ENCODE measurements at regions not wholly inside any gene's neighbourhood (a gene's known extent, or its start where the extent isn't known, plus 50 kb on each side); places are given as distances from the start of the nearest gene placed in this dataset.
"Not testable (repeated sequence)": the region's sequence is repeated elsewhere in the genome, so short reads cannot be mapped to it uniquely, and the experiment has no call there.

- Mint-ChIP-seq H3K4me1 (peaks cover 26% of the 10 kb centered on the region), H3K4me3 (no peak overlapping the region), H3K36me3 (ENCODE audit: low read depth) (no peaks in the 10 kb centered on the region), H3K9me3 (peaks cover 53% of the 10 kb centered on the region), H3K27me3 (ENCODE audit: insufficient read depth) (no peaks in the 10 kb centered on the region), H3K27ac (no peak overlapping the region)
- DNase-seq = no peak
- no peak overlapping the region for H3K4me3 ChIP-seq (ENCODE audit: low read length)
- WGBS, 2 experiments (ENCODE audit: insufficient coverage in 1 of 2, insufficient read length in 1 of 2) = 83% methylated on average over 3 of the region's 3 CpGs; no CpG with 5 or more reads in 1 of the 2 experiments
- no peaks in the 10 kb centered on the region for H3K27me3 ChIP-seq (ENCODE audit: control insufficient read depth, insufficient read depth, low read length, poor library complexity, severe bottlenecking)
- no peak overlapping the region for H3K27ac ChIP-seq (ENCODE audit: low read depth, low read length)
- no peaks in the 10 kb centered on the region for H3K36me3 ChIP-seq (ENCODE audit: control insufficient read depth, insufficient read depth, low read length)
- no peak overlapping the region for H3K9ac ChIP-seq (ENCODE audit: extremely low read depth, low read length, poor library complexity, severe bottlenecking)
- TF ChIP-seq CTCF (conservative IDR thresholded peaks at IDR 0.05) = no peak
- H3K9me3 ChIP-seq (ENCODE audit: control insufficient read depth, low read length) = no peaks in the 10 kb centered on the region
- no peaks in the 10 kb centered on the region for H3K4me1 ChIP-seq (ENCODE audit: control insufficient read depth, insufficient read depth, low read length)
These were observed 626.6 kb downstream of the MID1IP1 start for GRCh38 chrX:39427906-39428305.

GRCh38 chrX:39430551-39430950 is 629.3 kb downstream of the MID1IP1 start:
- no peaks in the 10 kb centered on the region for H3K27me3 Mint-ChIP-seq (ENCODE audit: insufficient read depth)
- TF ChIP-seq CTCF (conservative IDR thresholded peaks at IDR 0.05) = no peak
- WGBS, 2 experiments (ENCODE audit: insufficient coverage in 1 of 2, insufficient read length in 1 of 2) = 92% methylated on average over 5 of the region's 5 CpGs; no CpG with 5 or more reads in 1 of the 2 experiments
- H3K9me3 Mint-ChIP-seq = peaks cover 51% of the 10 kb centered on the region
- no peak overlapping the region for H3K27ac Mint-ChIP-seq
- H3K4me1 Mint-ChIP-seq = peaks cover 35% of the 10 kb centered on the region
- Histone ChIP-seq H3K36me3 (ENCODE audit: control insufficient read depth, insufficient read depth, low read length) (no peaks in the 10 kb centered on the region), H3K4me1 (ENCODE audit: control insufficient read depth, insufficient read depth, low read length) (peaks cover 6% of the 10 kb centered on the region), H3K27me3 (ENCODE audit: control insufficient read depth, insufficient read depth, low read length, poor library complexity, severe bottlenecking) (no peaks in the 10 kb centered on the region), H3K27ac (ENCODE audit: low read depth, low read length) (no peak overlapping the region), H3K9me3 (ENCODE audit: control insufficient read depth, low read length) (no peaks in the 10 kb centered on the region), H3K9ac (ENCODE audit: extremely low read depth, low read length, poor library complexity, severe bottlenecking) (no peak overlapping the region), H3K4me3 (ENCODE audit: low read length) (no peak overlapping the region)
- no peaks in the 10 kb centered on the region for H3K36me3 Mint-ChIP-seq (ENCODE audit: low read depth)
- no peak overlapping the region for H3K4me3 Mint-ChIP-seq
- no peak for DNase-seq

GRCh38 chrX:39431893-39432292 is 630.6 kb downstream of the MID1IP1 start:
- H3K27ac ChIP-seq (ENCODE audit: low read depth, low read length) = no peak overlapping the region
- WGBS, 2 experiments (ENCODE audit: insufficient coverage in 1 of 2, insufficient read length in 1 of 2) = no CpG with 5 or more reads among the region's 2 CpGs
- Mint-ChIP-seq H3K4me1 (peaks cover 35% of the 10 kb centered on the region), H3K36me3 (ENCODE audit: low read depth) (no peaks in the 10 kb centered on the region), H3K27ac (no peak overlapping the region), H3K4me3 (no peak overlapping the region), H3K9me3 (peaks cover 52% of the 10 kb centered on the region), H3K27me3 (ENCODE audit: insufficient read depth) (no peaks in the 10 kb centered on the region)
- peaks cover 6% of the 10 kb centered on the region for H3K4me1 ChIP-seq (ENCODE audit: control insufficient read depth, insufficient read depth, low read length)
- no peak for TF ChIP-seq CTCF (conservative IDR thresholded peaks at IDR 0.05)
- H3K4me3 ChIP-seq (ENCODE audit: low read length) = no peak overlapping the region
- H3K36me3 ChIP-seq (ENCODE audit: control insufficient read depth, insufficient read depth, low read length) = no peaks in the 10 kb centered on the region
- DNase-seq = no peak
- H3K9me3 ChIP-seq (ENCODE audit: control insufficient read depth, low read length) = no peaks in the 10 kb centered on the region
- no peaks in the 10 kb centered on the region for H3K27me3 ChIP-seq (ENCODE audit: control insufficient read depth, insufficient read depth, low read length, poor library complexity, severe bottlenecking)
- no peak overlapping the region for H3K9ac ChIP-seq (ENCODE audit: extremely low read depth, low read length, poor library complexity, severe bottlenecking)

GRCh38 chrX:39434671-39435070 is 633.4 kb downstream of the MID1IP1 start:
- H3K27me3 ChIP-seq (ENCODE audit: control insufficient read depth, insufficient read depth, low read length, poor library complexity, severe bottlenecking); H3K36me3 ChIP-seq (ENCODE audit: control insufficient read depth, insufficient read depth, low read length); H3K27ac ChIP-seq (ENCODE audit: low read depth, low read length); H3K27ac Mint-ChIP-seq; H3K4me3 ChIP-seq (ENCODE audit: low read length); H3K36me3 Mint-ChIP-seq (ENCODE audit: low read depth); H3K9me3 ChIP-seq (ENCODE audit: control insufficient read depth, low read length); DNase-seq; H3K9ac ChIP-seq (ENCODE audit: extremely low read depth, low read length, poor library complexity, severe bottlenecking); H3K27me3 Mint-ChIP-seq (ENCODE audit: insufficient read depth); H3K4me3 Mint-ChIP-seq: not testable (repeated sequence)
- WGBS, 2 experiments (ENCODE audit: insufficient coverage in 1 of 2, insufficient read length in 1 of 2) = 67 to 98% methylated on average over 1 to 5 of the region's 5 CpGs
- Mint-ChIP-seq H3K4me1 (peaks cover 26% of the 10 kb centered on the region), H3K9me3 (peaks cover 41% of the 10 kb centered on the region)
- peaks cover 10% of the 10 kb centered on the region for H3K4me1 ChIP-seq (ENCODE audit: control insufficient read depth, insufficient read depth, low read length)

GRCh38 chrX:39436538-39436937 is 635.3 kb downstream of the MID1IP1 start:
- H3K27ac Mint-ChIP-seq; H3K36me3 ChIP-seq (ENCODE audit: control insufficient read depth, insufficient read depth, low read length); H3K4me3 ChIP-seq (ENCODE audit: low read length); H3K4me3 Mint-ChIP-seq; H3K36me3 Mint-ChIP-seq (ENCODE audit: low read depth); H3K27me3 ChIP-seq (ENCODE audit: control insufficient read depth, insufficient read depth, low read length, poor library complexity, severe bottlenecking); H3K9ac ChIP-seq (ENCODE audit: extremely low read depth, low read length, poor library complexity, severe bottlenecking); DNase-seq; H3K27me3 Mint-ChIP-seq (ENCODE audit: insufficient read depth); H3K27ac ChIP-seq (ENCODE audit: low read depth, low read length); H3K9me3 ChIP-seq (ENCODE audit: control insufficient read depth, low read length): not testable (repeated sequence)
- peaks cover 41% of the 10 kb centered on the region for H3K4me1 Mint-ChIP-seq
- WGBS, 2 experiments (ENCODE audit: insufficient coverage in 1 of 2, insufficient read length in 1 of 2) = 90% methylated on average over 3 of the region's 4 CpGs; no CpG with 5 or more reads in 1 of the 2 experiments
- H3K9me3 Mint-ChIP-seq = peaks cover 50% of the 10 kb centered on the region
- peaks cover 10% of the 10 kb centered on the region for H3K4me1 ChIP-seq (ENCODE audit: control insufficient read depth, insufficient read depth, low read length)

Measured in endodermal cell (in vitro differentiated cells).